Globus pallidus (tissue), 1 donor: ENCODE measurements at regions not wholly inside any gene's neighbourhood (a gene's known extent, or its start where the extent isn't known, plus 50 kb on each side); places are given as distances from the start of the nearest gene placed in this dataset.
"Not testable (repeated sequence)": the region's sequence is repeated elsewhere in the genome, so short reads cannot be mapped to it uniquely, and the experiment has no call there.

Source experiments
- DNase-seq: peaks from one replicate; pipeline ENCODE4 v3.0.0-alpha.2; 2015; ENCODE audit warnings: low spot score

GRCh38 chr6:68575765-68576439 is 59.2 kb upstream of the ADGRB3 start:
- DNase-seq = peak; percentile 83

- DNase-seq = no peak
Observed at GRCh38 chr6:68572975-68573374, 62.1 kb upstream of the ADGRB3 start.

GRCh38 chr6:68572525-68572924 is 62.6 kb upstream of the ADGRB3 start:
- DNase-seq = peak; percentile 17

- DNase-seq = peak; percentile 49
Observed at GRCh38 chr6:68559716-68560115, 75.4 kb upstream of the ADGRB3 start.

GRCh38 chr6:68559070-68559469 is 76.0 kb upstream of the ADGRB3 start:
- peak; percentile 72 for DNase-seq

- no peak for DNase-seq
Observed at GRCh38 chr6:68546620-68547019, 88.5 kb upstream of the ADGRB3 start.

- no peak for DNase-seq
Observed at GRCh38 chr6:68544450-68544849, 90.6 kb upstream of the ADGRB3 start.

- DNase-seq = no peak
Observed at GRCh38 chr6:68533339-68533795, 101.7 kb upstream of the ADGRB3 start.

GRCh38 chr6:68527691-68528090 is 107.4 kb upstream of the ADGRB3 start:
- DNase-seq = no peak

- no peak for DNase-seq
Observed at GRCh38 chr6:68506911-68507310, 128.2 kb upstream of the ADGRB3 start.

GRCh38 chr6:68502946-68503345 is 132.1 kb upstream of the ADGRB3 start:
- DNase-seq = no peak

GRCh38 chr6:68497927-68498326 is 137.2 kb upstream of the ADGRB3 start:
- no peak for DNase-seq

GRCh38 chr6:68494880-68495279 is 140.2 kb upstream of the ADGRB3 start:
- DNase-seq = not testable (repeated sequence)

- DNase-seq = no peak
Observed at GRCh38 chr6:68476611-68477010, 158.5 kb upstream of the ADGRB3 start.

- no peak for DNase-seq
Observed at GRCh38 chr6:68473433-68474210, 161.5 kb upstream of the ADGRB3 start.

- no peak for DNase-seq
Observed at GRCh38 chr6:68468244-68468884, 166.7 kb upstream of the ADGRB3 start.

- no peak for DNase-seq
Observed at GRCh38 chr6:68458447-68458846, 176.6 kb upstream of the ADGRB3 start.

GRCh38 chr6:68447112-68447511 is 188.0 kb upstream of the ADGRB3 start:
- DNase-seq = no peak

GRCh38 chr6:68445926-68446325 is 189.2 kb upstream of the ADGRB3 start:
- DNase-seq = no peak

- no peak for DNase-seq
Observed at GRCh38 chr6:68443704-68444103, 191.4 kb upstream of the ADGRB3 start.

- no peak for DNase-seq
Observed at GRCh38 chr6:68427630-68428029, 207.5 kb upstream of the ADGRB3 start.

- DNase-seq = no peak
Observed at GRCh38 chr6:68410021-68410420, 225.1 kb upstream of the ADGRB3 start.

GRCh38 chr6:68400396-68400795 is 234.7 kb upstream of the ADGRB3 start:
- no peak for DNase-seq
